ENCODE measurements at regions not wholly inside any gene's neighbourhood (a gene's known extent, or its start where the extent isn't known, plus 50 kb on each side); places are given as distances from the start of the nearest gene placed in this dataset.

DNA sequence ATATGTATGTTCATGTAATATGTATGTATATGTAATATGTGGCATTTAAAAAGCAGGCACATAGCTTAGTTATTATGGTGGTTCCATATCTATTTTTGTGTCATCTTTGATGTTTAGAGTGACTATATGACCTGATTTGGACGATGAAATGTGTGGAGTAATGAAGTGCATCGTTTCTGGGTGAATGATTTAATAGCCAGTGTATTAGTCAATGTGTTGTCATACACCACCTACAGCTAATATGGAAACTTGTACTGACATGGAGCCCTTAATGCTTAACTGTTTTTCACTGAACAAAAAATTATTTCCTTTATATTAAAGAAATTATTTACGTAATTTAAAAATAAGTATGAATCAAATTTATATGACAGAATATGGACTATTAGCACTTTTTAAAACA, 292.3 kb upstream of the FSTL5 start:
- POLR2A ChIA-PET (ENCODE audit: partially characterized antibody): no interaction called here
- no peak for FAIRE-seq
- TF ChIP-seq BACH1 (IDR thresholded peaks at IDR 0.05; ENCODE audit: low read length) (no peak), SP1 (IDR thresholded peaks at IDR 0.05; ENCODE audit: low read depth, low read length) (no peak), TBP (IDR thresholded peaks at IDR 0.05; ENCODE audit: low read depth, low read length) (no peak), BCL11A (IDR thresholded peaks at IDR 0.05; ENCODE audit: low read depth in 2 of 2, low read length in 2 of 2) (no peak), SIN3A (conservative IDR thresholded peaks at IDR 0.05 in 1 of 2, IDR thresholded peaks at IDR 0.05 in 1 of 2; ENCODE audit: low read depth in 1 of 2, low read length in 2 of 2) (no peak), CHD2 (IDR thresholded peaks at IDR 0.05; ENCODE audit: low read length) (no peak), CTBP2 (IDR thresholded peaks at IDR 0.05; ENCODE audit: borderline replicate concordance, insufficient read depth, insufficient read length, low read length) (no peak), ZNF274 (IDR thresholded peaks at IDR 0.05; ENCODE audit: borderline replicate concordance, extremely low read depth, low read length) (no peak), PHF8 (conservative IDR thresholded peaks at IDR 0.05; ENCODE audit: low read depth, low read length) (no peak), GABPA (IDR thresholded peaks at IDR 0.05; ENCODE audit: borderline replicate concordance, insufficient read depth, low read length) (no peak), CBX5 (IDR thresholded peaks at IDR 0.05; ENCODE audit: low read depth, low read length) (no peak), SP4 (IDR thresholded peaks at IDR 0.05; ENCODE audit: low read length) (no peak), RBBP5 (IDR thresholded peaks at IDR 0.05; ENCODE audit: borderline replicate concordance, low read depth, low read length) (no peak), CEBPB (IDR thresholded peaks at IDR 0.05; ENCODE audit: low read depth, low read length) (no peak)
- TF ChIP-seq, protein P1, sequence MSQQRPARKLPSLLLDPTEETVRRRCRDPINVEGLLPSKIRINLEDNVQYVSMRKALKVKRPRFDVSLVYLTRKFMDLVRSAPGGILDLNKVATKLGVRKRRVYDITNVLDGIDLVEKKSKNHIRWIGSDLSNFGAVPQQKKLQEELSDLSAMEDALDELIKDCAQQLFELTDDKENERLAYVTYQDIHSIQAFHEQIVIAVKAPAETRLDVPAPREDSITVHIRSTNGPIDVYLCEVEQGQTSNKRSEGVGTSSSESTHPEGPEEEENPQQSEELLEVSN (IDR thresholded peaks at IDR 0.05): no peak

More for the DNA sequence above, 292.3 kb upstream of the FSTL5 start:
- Histone ChIP-seq H3K4me2 (ENCODE audit: insufficient read depth in 1 of 2, low read depth in 2 of 2, low read length in 2 of 2) (no peak overlapping the region), H3K27me3 (replicated peaks in 1 of 4; ENCODE audit: control insufficient read depth in 3 of 4, extremely low read depth in 1 of 4, insufficient read depth in 3 of 4, low read length in 3 of 4) (no peaks in the 10 kb centered on the region), H2BK12ac (ENCODE audit: low read depth, low read length) (no peak overlapping the region), H2BK120ac (replicated peaks; ENCODE audit: low read depth, low read length) (no peak overlapping the region), H2BK5ac (ENCODE audit: low read depth, low read length) (no peak overlapping the region), H3K18ac (ENCODE audit: extremely low read depth, low read length) (no peak overlapping the region), H3K14ac (ENCODE audit: insufficient read length) (no peak overlapping the region), H4K8ac (ENCODE audit: extremely low read depth, insufficient read depth, low read length) (no peak overlapping the region), H4K5ac (ENCODE audit: insufficient read length, low read depth, low read length) (no peak overlapping the region), H3K9me3 (ENCODE audit: insufficient read depth in 2 of 2, low read depth in 1 of 2, low read length in 1 of 2) (no peaks in the 10 kb centered on the region), H3K23ac (ENCODE audit: insufficient read length) (no peak overlapping the region), H3K23me2 (ENCODE audit: low read depth, low read length) (no peaks in the 10 kb centered on the region), H4K20me1 (replicated peaks in 1 of 2; ENCODE audit: control insufficient read depth in 1 of 2, insufficient read depth in 2 of 2, low read length in 2 of 2) (no peaks in the 10 kb centered on the region), H3K4ac (replicated peaks; ENCODE audit: insufficient read length, low read depth, low read length) (no peak overlapping the region), H2AK5ac (ENCODE audit: low read depth, low read length) (no peak overlapping the region), H3K4me1 (replicated peaks in 1 of 4; ENCODE audit: control insufficient read depth in 3 of 4, insufficient read depth in 4 of 4, low read length in 3 of 4) (no peaks in the 10 kb centered on the region), H2BK20ac (ENCODE audit: low read length) (no peak overlapping the region), H3K4me3 (ENCODE audit: extremely low read depth in 1 of 4, insufficient read depth in 2 of 4, low read depth in 3 of 4, low read length in 4 of 4) (no peak overlapping the region), H2AFZ (ENCODE audit: low read length) (no peak overlapping the region), H3K79me2 (ENCODE audit: control insufficient read depth in 1 of 2, insufficient read depth in 2 of 2, low read length in 2 of 2) (no peaks in the 10 kb centered on the region), H3K36me3 (ENCODE audit: control insufficient read depth in 2 of 4, insufficient read depth in 4 of 4, low read length in 3 of 4) (no peaks in the 10 kb centered on the region), H3K79me1 (ENCODE audit: low read depth, low read length) (no peaks in the 10 kb centered on the region), H2BK15ac (ENCODE audit: low read length) (no peak overlapping the region), H4K91ac (replicated peaks; ENCODE audit: insufficient read length, low read length) (no peak overlapping the region), H3K9ac (replicated peaks in 1 of 4; ENCODE audit: extremely low read depth in 1 of 4, low read depth in 3 of 4, low read length in 3 of 4) (no peak overlapping the region), H3K27ac (ENCODE audit: low read depth, low read length) (no peak overlapping the region), H3K56ac (replicated peaks; ENCODE audit: insufficient read length, low read depth, low read length) (no peak overlapping the region)
- CTCF ChIA-PET (ENCODE audit: partially characterized antibody): interaction anchor here (0.7 kb wide), 1 partner anchor 867 kb away, joined by 3 read pairs; no protein-coding TSS in a partner anchor
- no peak for DNase-seq (ENCODE audit: low read depth in 1 of 2, low spot score in 2 of 2)
- WGBS, 2 experiments (ENCODE audit: extremely low coverage in 1 of 2, insufficient coverage in 1 of 2, insufficient read length in 1 of 2, insufficient replicate concordance in 2 of 2, low coverage in 1 of 2, low lambda C conversion rate in 2 of 2, missing lambda C conversion rate in 1 of 2): 94% methylated on average over 3 of the region's 3 CpGs; no CpG with 5 or more reads in 1 of the 2 experiments

Measured in H1 (cell line).